GM12872 (cell line): ENCODE measurements at regions not wholly inside any gene's neighbourhood (a gene's known extent, or its start where the extent isn't known, plus 50 kb on each side); places are given as distances from the start of the nearest gene placed in this dataset.

Experiments used
- TF ChIP-seq, protein P1 (sequence below): IDR thresholded peaks from 3 replicates; pipeline ENCODE4 v1.5.1; 2011; ENCODE audit warnings: low read depth, mild to moderate bottlenecking, low read length, moderate library complexity; ENCODE audit not compliant: insufficient read depth

- TF ChIP-seq, protein P1, sequence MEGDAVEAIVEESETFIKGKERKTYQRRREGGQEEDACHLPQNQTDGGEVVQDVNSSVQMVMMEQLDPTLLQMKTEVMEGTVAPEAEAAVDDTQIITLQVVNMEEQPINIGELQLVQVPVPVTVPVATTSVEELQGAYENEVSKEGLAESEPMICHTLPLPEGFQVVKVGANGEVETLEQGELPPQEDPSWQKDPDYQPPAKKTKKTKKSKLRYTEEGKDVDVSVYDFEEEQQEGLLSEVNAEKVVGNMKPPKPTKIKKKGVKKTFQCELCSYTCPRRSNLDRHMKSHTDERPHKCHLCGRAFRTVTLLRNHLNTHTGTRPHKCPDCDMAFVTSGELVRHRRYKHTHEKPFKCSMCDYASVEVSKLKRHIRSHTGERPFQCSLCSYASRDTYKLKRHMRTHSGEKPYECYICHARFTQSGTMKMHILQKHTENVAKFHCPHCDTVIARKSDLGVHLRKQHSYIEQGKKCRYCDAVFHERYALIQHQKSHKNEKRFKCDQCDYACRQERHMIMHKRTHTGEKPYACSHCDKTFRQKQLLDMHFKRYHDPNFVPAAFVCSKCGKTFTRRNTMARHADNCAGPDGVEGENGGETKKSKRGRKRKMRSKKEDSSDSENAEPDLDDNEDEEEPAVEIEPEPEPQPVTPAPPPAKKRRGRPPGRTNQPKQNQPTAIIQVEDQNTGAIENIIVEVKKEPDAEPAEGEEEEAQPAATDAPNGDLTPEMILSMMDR = no peak
Observed at GRCh38 chr2:146734821-146735190, 1110.0 kb upstream of the ACVR2A start.

GRCh38 chr2:146734042-146734820 is 1110.6 kb upstream of the ACVR2A start:
- TF ChIP-seq, protein P1 = peak; percentile 45; the same call in 2 of the 3 replicates

- TF ChIP-seq, protein P1 = no peak
Observed at GRCh38 chr2:146730882-146731281, 1113.9 kb upstream of the ACVR2A start.

- TF ChIP-seq, protein P1 = no peak
Observed at GRCh38 chr2:146721486-146721885, 1123.3 kb upstream of the ACVR2A start.

DNA sequence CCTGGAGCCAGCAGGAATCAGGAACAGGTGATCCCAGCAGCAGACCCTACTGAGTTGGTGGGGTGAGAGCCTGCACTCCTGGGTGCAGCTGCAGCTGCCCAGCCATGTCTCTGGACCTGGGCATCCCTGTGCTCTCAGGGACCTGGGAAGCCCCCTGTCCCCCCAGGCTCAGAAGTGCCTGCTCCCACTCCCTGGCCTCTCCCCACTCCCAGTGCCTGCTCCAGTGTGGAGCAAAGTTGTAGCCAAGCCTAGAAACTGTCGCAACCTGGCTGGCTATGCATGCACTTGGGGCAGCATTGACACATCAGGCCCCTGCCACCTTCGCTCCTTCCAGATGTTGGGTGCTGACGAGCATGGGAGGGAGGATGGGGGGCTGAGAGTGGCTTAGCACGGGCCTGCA is 1124.7 kb upstream of the ACVR2A start:
- TF ChIP-seq, protein P1 = no peak

DNA sequence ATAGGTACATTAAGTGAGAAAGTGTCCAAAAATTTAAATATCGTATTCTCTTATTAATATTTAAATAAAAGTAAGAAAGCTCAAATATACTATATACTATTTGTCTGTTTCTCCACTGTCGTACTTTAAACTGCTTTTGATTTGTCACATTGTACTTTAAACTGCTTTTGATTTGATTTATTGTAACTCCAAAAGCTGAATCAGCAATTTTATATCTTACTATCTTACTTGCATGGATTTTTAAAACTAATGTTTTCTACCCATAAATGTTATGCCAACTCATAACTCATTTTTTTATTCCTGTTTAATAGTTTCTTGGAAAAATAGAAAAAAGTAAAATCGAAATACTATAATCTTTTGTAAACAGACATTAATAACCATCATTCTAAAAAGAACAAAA is 1128.2 kb upstream of the ACVR2A start:
- TF ChIP-seq, protein P1 = no peak

DNA sequence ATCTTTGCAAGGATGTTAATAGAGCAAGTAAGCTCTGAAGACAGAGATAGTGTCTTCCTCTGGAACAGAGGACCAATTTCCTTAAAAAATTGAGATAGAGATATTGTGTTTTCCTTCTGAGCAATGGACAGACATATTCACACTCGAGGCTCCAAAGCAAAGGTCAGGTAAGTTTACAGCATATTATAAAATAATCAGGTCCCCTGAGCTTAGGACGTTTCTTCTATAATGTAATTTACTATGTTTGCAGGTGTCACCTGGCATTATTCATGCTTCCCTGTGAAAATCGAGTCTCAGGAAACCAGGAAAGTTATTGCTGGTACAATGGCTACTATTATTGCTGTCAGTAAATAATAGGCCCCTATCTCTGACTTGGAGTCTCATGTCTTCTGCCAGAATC is 1135.8 kb upstream of the ACVR2A start:
- TF ChIP-seq, protein P1 = no peak

- TF ChIP-seq, protein P1 = peak; percentile 36; the same call in 1 of the 3 replicates
Observed at GRCh38 chr2:146701183-146701582, 1143.6 kb upstream of the ACVR2A start.
